HG02610 (cell line): ENCODE measurements at regions not wholly inside any gene's neighbourhood (a gene's known extent, or its start where the extent isn't known, plus 50 kb on each side); places are given as distances from the start of the nearest gene placed in this dataset.

ENCODE experiments used
- ATAC-seq: cut with Tn5 transposase; IDR thresholded peaks from one replicate; pipeline ENCODE4 v1.9.1; 2021; ENCODE audit warnings: mild to moderate bottlenecking, moderate library complexity; ENCODE audit not compliant: unreplicated experiment

GRCh38 chr2:62284471-62284870 lies 88.6 kb downstream of the B3GNT2 start:
- ATAC-seq: no peak

GRCh38 chr2:62283147-62283546 lies 87.2 kb downstream of the B3GNT2 start:
- ATAC-seq: no peak

- ATAC-seq: no peak
Measured at GRCh38 chr2:62281663-62282062, 85.7 kb downstream of the B3GNT2 start.

- ATAC-seq: no peak
Measured at GRCh38 chr2:62277688-62278087, 81.8 kb downstream of the B3GNT2 start.
